HCEC 1CT (cell line): ENCODE measurements at regions not wholly inside any gene's neighbourhood (a gene's known extent, or its start where the extent isn't known, plus 50 kb on each side); places are given as distances from the start of the nearest gene placed in this dataset.
"Not testable (repeated sequence)": the region's sequence is repeated elsewhere in the genome, so short reads cannot be mapped to it uniquely, and the experiment has no call there.

Experiments
- DNase-seq: peaks from one replicate; pipeline ENCODE4 v3.0.0-alpha.2; 2017

DNA sequence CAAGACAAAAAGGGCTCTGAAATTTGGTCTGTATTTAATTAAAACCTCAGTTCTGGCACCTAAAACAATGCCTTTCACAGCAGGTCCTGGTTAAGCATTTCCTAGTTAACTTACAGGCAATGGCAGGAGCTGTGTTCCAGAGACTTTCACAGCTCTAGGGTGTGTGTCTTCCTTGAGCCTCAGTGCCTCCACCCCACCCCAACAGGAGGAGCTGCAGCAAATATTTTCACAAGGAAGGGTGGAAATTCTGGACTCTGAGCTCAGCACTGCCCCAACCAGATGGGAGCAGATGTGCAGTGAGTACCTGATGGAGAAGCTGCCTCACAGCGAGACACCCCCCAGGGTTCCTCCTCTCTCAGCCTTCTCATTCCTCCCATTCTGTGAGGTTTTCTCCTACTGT is 106.3 kb upstream of the SPATA12 start:
- no peak for DNase-seq

DNA sequence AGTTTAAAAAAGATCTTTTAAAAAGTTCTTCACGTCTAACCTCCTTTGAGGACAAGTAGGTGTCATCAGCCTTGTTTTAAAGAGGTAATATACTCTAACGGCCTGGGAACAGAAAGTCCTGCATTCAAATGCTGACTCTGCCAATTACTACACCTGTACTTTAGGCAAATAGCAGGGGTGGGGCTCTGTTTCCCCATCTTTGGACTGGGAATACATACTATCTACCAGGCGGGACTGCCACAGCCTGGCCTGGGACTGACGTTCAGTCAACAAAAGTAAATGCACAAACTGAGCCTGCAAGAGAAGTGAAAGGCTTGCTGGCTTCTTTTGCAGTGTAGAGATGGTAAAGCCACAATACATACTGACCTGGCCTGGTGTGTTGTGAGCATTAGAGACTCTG is 107.6 kb upstream of the SPATA12 start:
- no peak for DNase-seq

DNA sequence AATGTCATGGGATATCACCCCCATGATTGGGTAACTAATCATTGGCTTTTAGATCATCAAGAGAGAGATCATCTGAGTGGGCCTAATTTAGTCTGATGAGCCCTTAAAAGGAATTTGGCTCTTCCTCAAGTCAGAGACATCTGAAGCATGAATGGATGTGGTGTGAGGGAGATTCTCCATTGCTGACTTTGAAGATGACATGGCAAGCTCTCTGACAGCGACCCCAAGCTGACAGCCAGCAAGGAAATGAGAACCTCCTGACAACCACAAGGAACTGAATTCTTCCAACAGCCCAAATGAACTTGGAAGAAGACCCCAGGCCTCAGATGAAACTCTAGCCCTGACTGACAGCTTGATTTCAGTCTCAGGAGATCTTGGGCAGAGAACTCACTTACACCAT is 108.4 kb upstream of the SPATA12 start:
- DNase-seq = no peak

DNA sequence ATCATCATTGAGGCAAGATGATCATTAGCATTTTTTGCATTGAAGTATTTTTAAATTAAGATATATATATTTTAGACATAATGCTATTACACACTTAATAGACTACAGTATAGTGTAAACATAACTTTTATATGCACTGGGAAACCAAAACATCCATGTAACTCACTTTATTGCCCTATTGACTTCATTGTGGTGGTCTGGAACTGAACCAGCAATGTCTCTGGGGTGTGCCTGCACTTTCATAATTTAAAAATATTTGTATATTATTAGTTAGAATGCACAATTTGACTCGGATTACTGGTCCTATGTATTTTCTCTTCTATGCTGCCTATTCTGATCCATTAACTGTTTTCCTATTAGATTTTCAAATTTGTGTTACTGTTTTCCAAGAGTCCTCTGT is 109.1 kb upstream of the SPATA12 start:
- no peak for DNase-seq

DNA sequence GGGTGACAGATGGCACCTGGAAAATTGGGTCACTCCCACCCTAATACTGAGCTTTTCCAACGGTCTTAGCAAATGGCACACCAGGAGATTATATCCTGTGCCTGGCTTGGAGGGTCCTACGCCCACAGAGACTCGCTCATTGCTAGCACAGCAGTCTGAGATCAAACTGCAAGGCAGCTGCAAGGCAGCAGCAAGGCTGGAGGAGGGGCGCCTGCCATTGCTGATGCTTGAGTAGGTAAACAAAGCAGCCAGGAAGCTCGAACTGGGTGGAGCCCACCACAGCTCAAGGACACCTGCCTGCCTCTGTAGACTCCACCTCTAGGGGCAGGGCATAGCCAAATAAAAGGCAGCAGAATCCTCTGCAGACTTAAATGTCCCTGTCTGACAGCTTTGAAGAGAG is 115.1 kb upstream of the SPATA12 start:
- DNase-seq = not testable (repeated sequence)

DNA sequence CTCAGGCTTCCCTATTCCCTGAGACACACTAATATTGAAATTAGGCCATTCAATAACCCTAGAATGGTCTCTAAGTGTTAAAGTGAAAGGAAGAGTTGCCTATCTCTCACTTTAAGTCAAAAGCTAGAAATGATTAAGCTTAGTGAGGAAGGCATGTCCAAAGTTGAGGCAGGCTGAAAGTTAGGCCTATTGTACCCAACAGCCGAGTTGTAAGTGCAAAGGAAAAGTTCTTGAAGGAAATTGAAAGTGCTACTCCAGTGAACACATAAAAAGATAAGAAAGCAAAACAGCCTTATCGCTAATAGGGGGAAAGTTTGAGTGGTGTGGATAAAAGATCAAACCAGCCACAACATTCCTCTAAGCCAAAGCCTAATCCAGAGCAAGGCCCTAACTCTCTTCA is 117.9 kb upstream of the SPATA12 start:
- DNase-seq = no peak

DNA sequence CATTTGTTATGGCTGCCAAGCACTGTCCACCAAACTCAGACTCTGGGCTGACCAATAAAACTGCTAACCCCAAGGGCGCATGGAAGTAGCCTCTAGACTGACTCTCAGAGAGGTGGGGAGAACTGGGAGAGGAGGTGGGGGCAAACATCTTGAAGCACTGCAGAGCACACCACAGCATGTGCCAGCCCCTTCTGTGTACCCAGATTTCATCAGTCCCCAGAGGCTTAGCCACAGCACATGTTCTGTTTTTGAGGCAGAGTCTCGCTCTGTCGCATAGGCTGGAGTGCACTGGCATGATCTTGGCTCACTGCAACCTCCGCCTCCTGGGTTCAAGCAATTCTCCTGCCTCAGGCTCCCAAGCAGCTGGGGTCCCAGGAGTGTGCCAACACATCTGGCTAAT is 119.5 kb upstream of the SPATA12 start:
- DNase-seq = no peak

DNA sequence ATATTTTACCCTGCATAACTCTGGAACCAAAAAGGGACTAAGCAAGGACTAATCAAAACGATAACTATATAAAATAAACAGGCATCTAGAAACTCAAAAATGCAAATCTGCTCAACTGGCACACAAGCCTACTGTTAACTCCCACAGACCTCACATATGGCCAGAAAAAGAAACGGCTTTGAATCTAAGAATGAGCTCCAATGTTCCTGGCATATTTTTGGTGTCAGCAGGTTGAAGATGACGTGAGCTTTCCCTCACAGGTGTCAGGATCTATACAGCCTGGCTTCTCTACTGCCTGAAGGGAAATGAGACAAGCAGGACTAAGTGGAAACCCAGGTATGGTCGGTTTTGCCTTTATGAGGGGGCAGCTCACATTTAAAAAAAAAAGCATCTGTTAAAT is 120.1 kb upstream of the SPATA12 start:
- DNase-seq = no peak

DNA sequence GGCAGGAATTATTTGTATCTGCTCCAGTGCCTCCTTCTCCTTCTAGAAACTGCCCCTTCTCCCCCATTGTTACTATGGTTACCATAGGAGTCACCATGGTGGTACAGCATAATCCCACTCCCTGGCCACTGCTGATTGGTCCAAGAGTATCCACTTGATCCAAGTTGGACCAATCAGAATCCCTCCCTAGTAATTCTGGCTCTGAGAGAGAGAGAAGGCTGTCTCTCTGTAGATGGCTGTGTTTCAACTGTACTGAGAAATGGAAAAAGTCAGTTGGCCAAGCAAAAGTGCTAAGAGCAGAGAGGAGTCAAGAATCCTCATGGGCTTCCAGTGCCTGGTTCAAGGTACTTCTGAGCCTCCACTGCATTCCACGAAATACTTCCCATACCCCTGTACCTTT is 120.6 kb upstream of the SPATA12 start:
- DNase-seq = no peak

DNA sequence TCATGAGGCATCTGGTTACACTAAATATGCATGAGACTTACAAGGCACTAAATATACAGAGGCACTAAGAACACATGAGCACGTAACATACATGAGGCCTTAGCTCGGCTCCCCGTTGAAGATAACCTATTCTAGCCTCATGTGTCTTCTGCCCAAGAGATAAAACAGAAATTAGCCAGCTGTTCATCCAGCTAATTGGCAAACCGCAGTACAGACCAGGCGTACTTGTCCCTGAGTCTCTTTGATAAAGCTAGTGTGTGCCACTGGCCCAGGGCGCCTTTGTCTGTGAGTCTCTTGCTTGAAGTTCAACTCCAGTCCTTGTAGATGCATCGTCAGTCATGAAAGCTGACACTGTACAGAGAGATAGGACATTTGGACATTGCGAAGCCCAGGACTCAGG is 121.9 kb upstream of the SPATA12 start:
- DNase-seq = no peak

DNA sequence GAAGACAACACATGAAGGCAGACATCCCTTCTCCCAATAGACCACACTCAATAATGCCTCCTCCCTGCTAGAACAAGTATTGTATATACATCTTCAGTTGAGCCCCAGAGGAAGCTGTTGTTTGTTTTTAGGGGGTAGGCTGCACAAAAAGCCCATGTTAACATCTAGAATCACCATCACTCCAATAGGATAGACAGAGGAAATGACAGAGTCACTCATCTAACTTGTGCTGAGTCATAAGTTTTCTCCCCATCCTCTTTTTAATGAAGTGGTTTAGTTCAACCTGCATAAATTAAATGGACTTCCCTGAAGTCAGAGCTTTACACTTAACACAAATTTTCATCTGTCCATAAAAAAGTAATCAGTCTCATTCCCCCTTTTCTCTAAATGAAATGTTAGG is 122.9 kb upstream of the SPATA12 start:
- DNase-seq = no peak

DNA sequence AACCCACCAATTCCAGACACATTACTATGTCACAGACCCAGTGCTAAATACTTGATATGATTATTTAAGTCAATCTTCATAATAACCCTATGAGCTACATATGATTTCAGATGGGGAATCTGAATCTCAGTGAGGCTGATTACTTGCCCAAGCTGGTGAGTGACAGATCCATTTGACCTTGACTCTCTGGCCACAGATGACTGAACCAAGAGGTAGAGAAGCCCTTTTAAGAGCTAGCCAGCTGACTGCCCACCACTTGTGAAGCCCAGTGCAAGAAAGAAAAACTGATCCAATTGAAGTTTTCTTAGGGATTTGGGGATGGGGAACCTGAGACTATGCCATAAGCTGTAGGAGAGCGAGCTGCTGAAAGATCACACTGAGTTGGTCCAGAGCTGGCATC is 124.7 kb upstream of the SPATA12 start:
- no peak for DNase-seq

DNA sequence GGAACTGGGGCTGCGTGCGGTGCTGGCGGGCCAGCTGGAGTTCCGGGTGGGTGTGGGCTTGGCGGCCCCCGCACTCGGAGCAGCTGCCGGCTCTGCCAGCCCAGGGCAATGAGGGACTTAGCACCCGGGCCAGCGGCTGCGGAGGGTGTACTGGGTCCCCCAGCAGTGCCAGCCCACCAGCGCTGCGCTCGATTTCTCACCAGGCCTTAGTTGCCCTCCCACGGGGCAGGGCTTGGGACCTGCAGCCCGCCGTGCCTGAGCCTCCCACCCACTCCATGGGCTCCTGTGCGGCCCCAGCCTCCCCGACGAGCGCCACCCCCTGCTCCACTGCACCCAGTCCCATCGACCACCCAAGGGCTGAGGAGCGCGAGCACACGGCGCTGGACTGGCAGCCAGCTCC is 126.0 kb upstream of the SPATA12 start:
- DNase-seq = not testable (repeated sequence)

DNA sequence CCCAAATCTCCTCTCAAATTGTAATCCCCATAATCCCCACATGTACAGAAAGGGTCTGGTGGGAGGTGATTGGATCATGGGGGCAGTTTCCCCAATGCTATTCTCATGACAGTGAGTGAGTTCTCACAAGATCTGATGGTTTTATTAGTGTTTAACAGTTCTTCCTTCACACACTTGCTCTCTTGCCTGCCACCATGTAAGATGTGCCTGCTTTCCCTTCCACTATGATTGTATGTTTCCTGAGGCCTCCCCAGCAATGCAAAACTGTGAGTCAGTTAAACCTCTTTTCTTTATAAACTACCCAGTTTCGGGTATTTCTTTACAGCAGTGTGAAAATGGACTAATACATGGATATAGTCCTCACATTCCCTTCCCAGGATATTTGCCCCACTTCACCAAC is 126.7 kb upstream of the SPATA12 start:
- no peak for DNase-seq

DNA sequence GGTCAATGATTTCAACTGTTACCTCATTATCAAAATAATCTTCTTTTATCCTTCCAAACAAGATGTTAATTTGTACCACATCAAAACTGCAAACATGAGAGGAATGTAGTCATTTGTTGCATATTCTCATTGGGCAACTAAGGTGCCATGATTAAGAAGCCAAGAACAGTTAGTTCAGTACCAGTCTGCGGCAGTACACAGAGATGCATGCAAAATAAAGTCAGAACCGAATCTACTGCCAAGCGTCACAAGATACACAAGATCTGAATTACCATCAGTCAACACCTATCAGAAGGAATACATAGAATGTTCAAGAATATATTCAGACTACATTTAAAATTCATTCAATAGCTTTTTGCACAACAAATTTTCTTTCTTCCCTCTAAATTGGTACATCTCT is 127.6 kb upstream of the SPATA12 start:
- DNase-seq = no peak

DNA sequence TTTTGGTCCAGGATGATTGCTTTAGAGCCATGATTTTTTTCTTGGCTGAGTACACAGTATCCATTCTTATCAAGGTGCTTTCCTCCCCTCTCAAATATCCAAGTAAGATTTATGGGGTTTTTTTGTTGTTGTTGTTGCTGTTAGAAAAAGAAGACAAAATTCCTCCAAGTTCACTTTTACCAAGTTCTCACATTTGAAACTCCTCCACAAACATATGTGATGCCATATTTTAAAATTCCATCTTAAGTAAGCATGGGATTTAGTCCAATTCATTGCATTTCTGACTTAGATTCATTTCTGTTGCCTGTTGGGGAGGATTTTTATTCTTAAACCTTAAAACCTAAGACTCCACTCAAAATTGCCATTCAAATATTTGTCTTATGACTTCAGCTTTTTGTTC is 128.6 kb upstream of the SPATA12 start:
- no peak for DNase-seq

DNA sequence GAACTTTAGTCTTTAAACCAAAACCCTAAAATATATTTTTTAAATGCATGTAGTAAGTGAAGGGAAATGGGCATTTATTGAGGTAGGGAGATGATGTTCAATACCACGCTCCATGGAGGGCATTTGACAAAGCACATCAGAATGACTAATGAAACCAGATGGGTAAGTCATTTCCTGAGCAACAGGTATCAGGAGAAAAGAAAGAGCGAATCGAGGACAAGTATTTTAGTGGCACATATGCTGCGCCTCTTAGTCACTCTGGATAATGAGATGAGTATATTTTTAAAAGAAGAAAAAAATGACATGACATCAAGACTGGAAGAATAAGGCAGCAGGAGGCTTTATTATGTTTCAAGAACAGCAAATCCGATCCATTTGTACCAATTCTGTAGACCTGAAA is 129.0 kb upstream of the ARHGEF3 start:
- DNase-seq = no peak

DNA sequence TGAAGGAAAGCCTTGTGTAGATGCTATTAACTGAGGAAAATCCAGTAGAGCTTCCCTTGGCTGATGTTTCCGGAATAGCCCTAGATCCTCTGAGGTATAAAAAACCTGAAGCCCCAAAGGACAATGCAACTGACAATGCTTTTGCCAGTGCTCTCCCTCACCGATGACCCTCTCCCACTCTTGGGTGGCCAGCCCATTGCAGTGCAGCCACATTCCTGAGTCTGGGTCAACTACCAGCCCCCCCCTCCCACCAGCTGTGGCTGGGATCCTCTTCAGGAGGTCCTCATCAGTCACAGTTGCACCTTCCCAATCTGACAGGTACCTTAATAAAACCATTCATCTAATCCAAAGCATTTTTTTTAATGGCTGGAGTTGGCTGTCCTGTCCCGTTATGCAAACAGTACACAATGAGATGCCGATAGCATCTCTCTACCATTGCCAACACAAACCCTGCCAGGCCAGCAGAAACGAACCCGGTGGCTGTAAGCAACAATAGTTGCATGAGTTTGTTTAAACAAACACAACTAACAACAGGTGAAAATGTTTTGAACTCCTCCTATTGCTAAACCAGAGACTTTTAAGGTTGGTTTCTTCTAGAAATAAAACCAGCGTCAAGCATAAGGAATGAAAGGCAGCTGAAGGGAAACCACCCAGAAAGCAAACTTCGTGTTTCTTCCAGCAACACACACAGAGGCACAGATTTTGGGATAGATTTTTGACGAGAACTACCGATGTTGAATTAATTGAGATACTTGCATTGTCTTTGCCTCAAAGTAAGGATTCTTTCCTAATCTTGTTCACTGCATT is 128.3 kb upstream of the ARHGEF3 start:
- DNase-seq = no peak

DNA sequence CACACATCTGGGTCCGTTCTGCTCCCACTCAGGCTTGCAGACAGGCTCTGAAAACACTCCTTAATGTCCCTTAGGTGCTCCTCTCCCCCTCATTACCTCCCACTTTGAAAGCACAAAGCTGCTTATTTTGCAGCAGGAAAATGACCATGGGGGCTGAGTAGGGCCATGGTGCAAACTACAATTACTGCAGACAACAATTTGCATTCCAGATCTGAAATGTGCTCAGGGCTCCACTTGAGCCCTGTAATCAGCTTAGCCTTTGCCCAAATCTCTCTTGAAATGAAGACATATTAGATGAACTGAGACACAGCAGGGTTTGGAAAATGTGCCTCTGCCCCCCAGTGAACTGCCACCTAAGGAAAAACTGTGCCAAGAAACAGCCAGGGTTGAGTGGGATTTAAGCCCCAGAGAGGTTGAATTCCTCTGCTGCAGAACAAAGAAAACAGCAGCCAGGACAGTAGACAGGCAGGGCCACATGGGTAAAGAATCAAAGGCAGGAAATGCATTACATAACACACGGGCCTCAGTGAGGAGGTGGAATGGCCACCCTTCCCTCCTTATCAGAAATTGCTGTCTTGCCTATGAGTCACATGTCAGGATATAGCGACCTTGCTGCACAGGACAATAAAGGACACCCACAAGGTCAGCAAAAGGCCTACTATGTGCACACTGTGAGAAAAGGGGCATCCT is 126.8 kb upstream of the ARHGEF3 start:
- DNase-seq = no peak

DNA sequence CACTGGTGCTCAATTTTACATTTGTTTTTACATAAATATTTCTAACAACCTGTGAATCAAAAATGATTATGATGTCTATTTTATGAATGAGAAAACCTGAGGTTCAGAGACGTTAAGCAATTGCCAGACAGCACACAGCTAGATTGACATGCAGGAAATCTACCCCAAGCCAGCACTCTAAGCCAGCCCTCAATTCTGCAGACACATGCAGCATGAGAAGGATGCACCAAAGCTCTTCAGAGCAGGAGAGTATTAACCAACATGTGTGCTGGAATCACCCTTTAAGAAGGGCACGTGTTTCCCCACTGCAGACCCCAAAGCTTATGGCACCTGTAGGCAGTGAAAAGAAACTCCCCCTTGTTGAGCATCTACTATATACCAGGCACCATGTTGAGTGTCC is 126.1 kb upstream of the ARHGEF3 start:
- DNase-seq = no peak

DNA sequence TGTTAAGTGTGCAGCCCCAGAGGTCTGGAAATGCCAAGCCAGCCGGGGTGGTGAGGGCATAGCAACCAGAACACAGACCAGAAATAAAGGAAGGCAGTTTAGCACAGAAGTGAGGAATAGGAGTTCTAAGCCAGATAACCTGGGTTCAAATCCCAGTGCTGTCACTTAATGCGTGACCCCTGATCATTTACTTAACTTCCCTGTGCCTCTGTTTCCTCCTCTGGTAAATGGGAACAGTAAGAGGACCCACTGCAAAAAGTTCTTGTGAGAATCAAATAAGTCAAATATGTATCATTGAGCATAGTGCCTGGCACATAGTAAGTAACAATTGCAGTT is 125.2 kb upstream of the ARHGEF3 start:
- no peak for DNase-seq

DNA sequence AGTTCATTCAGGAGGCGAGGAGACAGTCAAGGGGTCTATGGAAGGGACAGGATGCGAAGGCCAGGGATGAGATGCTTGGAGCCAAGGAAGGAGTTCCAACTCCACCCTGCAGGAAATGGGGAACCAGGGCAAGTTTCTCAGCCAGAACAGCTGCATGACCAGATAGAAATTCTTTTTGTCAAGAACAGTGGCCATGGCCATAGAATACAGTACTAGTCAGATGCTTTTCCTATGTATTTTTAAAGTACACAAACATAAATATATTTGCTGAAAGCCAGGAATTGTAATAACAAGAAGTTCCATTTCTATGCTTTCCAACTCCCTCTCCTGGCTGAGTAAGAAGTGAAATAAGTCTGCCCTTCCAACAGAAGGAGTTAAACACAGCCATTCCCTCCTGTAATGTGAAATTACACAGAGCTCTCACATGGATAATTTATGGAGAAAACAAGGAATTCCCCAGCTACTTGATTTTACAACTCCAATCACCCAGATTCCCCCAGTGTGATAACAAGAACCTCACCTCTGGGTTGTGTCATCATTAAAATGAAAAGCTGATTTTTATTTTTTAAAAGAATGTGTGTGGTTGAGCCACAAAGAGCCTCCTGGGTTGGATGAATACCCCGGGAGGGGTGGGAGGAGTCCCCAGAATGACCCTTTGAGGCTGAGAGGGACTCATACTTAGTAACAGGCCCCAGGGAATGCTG is 124.6 kb upstream of the ARHGEF3 start:
- DNase-seq = peak; percentile 5

DNA sequence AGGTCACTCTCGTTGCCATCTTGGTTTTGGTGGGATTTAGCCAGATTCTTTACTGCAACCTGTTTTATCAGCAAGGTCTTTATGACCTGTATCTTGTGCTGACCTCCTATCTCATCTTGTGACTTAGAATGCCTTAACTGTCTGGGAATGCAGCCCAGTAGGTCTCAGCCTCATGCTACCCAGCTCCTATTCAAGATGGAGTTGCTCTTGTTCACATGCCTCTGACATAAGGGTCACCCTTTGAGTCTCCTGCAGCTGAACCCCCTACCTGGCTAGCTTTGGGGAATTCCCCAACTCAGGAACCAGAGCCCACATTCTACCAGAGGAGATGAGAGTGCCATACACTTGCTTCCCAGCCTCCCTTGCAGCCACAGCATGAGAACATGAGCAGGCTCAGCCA is 123.0 kb upstream of the ARHGEF3 start:
- DNase-seq = not testable (repeated sequence)

DNA sequence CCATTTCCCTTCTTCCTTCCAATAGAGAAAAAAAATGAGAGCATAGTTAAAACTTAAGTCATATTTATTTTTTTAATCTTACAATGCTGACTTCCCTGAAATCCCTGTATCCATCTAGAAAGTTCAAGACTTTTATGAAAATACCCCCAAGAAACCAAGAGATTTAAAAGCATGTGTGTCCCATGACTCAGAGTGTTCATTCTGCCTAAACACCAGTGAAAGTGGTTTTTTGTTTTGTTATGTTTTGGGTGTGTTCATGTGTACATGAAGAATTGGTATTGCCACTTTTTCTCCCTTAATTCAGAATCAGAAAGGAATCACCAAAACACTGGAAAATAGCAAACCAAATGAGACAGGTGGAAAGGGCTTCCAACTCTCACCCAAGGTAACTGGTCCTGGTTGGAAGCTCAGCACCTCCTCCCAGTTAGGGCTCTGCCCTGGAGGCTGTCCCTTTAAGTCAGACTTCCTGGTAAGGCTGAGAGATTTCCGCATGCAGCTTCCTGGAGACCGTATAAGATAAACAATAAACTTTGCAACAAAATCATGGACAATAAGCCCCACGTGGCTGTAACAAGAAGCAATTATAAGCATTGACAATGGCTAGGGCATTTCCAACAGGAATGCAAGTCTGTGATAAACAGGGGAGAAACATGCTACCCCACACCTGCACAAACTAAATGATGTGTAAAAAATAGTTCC is 121.9 kb upstream of the ARHGEF3 start:
- DNase-seq = peak; percentile 51
